Adrenal gland (tissue), 9 donors: ENCODE measurements at regions not wholly inside any gene's neighbourhood (a gene's known extent, or its start where the extent isn't known, plus 50 kb on each side); places are given as distances from the start of the nearest gene placed in this dataset.

Experiments
- DNase-seq, 7 donors: peaks; one replicate each; pipeline ENCODE4 v3.0.0-alpha.2; 2019 to 2020
- H3K27ac ChIP-seq, 5 donors: fragments of 200-600 bp; sonication (generic) in 4 of 5; 1 replicate in 3 of 5; 2 replicates in 2 of 5; pipeline versions ENCODE4 v1.5.1 to v1.8.0; 2016 to 2020; ENCODE audit warnings: mild to moderate bottlenecking in 1 of 5
- H3K27me3 ChIP-seq: fragments of 200-600 bp; 2 replicates; pipeline ENCODE4 v1.8.0; 2021
- H3K36me3 ChIP-seq, 2 donors: fragments of 200-600 bp; replicated peaks in 1 of 2; 1 replicate in 1 of 2; 2 replicates in 1 of 2; pipeline versions ENCODE4 v1.5.1 to v1.8.0; 2018 to 2022
- H3K4me1 ChIP-seq, 2 donors: fragments of 200-600 bp; replicated peaks in 1 of 2; 1 replicate in 1 of 2; 2 replicates in 1 of 2; pipeline versions ENCODE4 v1.5.1 to v1.8.0; 2018 to 2021
- H3K4me3 ChIP-seq, 4 donors: fragments of 200-600 bp; sonication (generic) in 3 of 4; one replicate each; pipeline ENCODE4 v1.5.1; 2016 to 2018
- H3K9me3 ChIP-seq, 3 donors: fragments of 200-600 bp; sonication (generic) in 1 of 3; replicated peaks in 1 of 3; 1 replicate in 2 of 3; 2 replicates in 1 of 3; pipeline versions ENCODE4 v1.5.1 to v1.8.0; 2016 to 2021
- CTCF ChIP-seq, 6 experiments: fragments of 450-650 bp in 4 of 6; fragments of 200-600 bp in 2 of 6; sonication (generic) in 1 of 6; IDR thresholded peaks; 1 replicate in 5 of 6; 2 replicates in 1 of 6; pipeline versions ENCODE4 v1.5.1 to v1.8.0; 2016 to 2021; ENCODE audit warnings: antibody characterized with exemption in 6 of 6, mild to moderate bottlenecking in 2 of 6, moderate library complexity in 1 of 6
- POLR2A ChIP-seq, 2 donors: fragments of 450-650 bp; IDR thresholded peaks; one replicate each; pipeline ENCODE4 v1.6.1; 2017; ENCODE audit warnings: antibody characterized with exemption in 2 of 2, mild to moderate bottlenecking in 2 of 2, moderate library complexity in 1 of 2
- WGBS, 4 donors: extraction: QIAGEN DNeasy Blood & Tissue Kit in 2 of 4; methylation state at CpG; one replicate each; pipeline versions ENCODE4 v1.1.5 to v1.1.7; 2013 to 2017; 5-methylcytosine and 5-hydroxymethylcytosine counted together
- intact Hi-C, 2 donors: fragments of 100-400 bp; cut with DNase I; formaldehyde crosslinking; loops; one replicate each; pipeline versions ENCODE4 v1.14.1 to v1.15.0; 2022 to 2023
- donor health status: healthy with polysubstance abuse.
- donor health status: Bipolar disorder and iron deficiency.
- donor health status: DM: yes; HTN: yes; CAD: no.
- donor health status: DM: no; HTN: no; CAD: no.
- donor health status: DM: no; HTN: no; CAD: no.

GRCh38 chr4:143285696-143286437, 50.8 kb upstream of the GAB1 start:
- no peaks in the 10 kb centered on the region for H3K36me3 ChIP-seq
- H3K4me1 ChIP-seq = no peaks in the 10 kb centered on the region
- no peak overlapping the region for H3K4me3 ChIP-seq
- no peak overlapping the region for H3K27ac ChIP-seq
- intact Hi-C loops = no loop called here
- no peaks in the 10 kb centered on the region for H3K9me3 ChIP-seq
- TF ChIP-seq CTCF (IDR thresholded peaks at IDR 0.05) (no peak), POLR2A (IDR thresholded peaks at IDR 0.05) (no peak)
- no peaks in the 10 kb centered on the region for H3K27me3 ChIP-seq
- 45 to 64% (median 63%) methylated on average over 2 of the region's 2 CpGs for WGBS, 4 donors
- no peak for DNase-seq

- Histone ChIP-seq H3K27me3 (no peaks in the 10 kb centered on the region), H3K4me3 (no peak overlapping the region), H3K4me1 (no peaks in the 10 kb centered on the region), H3K9me3 (no peaks in the 10 kb centered on the region), H3K36me3 (no peaks in the 10 kb centered on the region), H3K27ac (peak overlapping the region in 3 of 5 donors; percentile 11 to 54 (median 42))
- 43 to 53% (median 48%) methylated on average over 7 of the region's 7 CpGs for WGBS, 4 donors
- DNase-seq = no peak
- intact Hi-C loops = no loop called here
- TF ChIP-seq CTCF (IDR thresholded peaks at IDR 0.05) (no peak), POLR2A (IDR thresholded peaks at IDR 0.05) (no peak)
Observed at GRCh38 chr4:143286701-143287571, 49.7 kb upstream of the GAB1 start.
